A673 (cell line): ENCODE measurements at regions not wholly inside any gene's neighbourhood (a gene's known extent, or its start where the extent isn't known, plus 50 kb on each side); places are given as distances from the start of the nearest gene placed in this dataset.
A peak's percentile ranks its signal among the peaks of the same experiment; 100 is the strongest.

Experiments
- BruUV-seq: library from RNA; stranded (reverse); fragments of 400-500 nt; replicated peaks from 2 replicates; lab custom pipeline; 2021; lab: Mats Ljungman, UMichigan
- CTCF ChIA-PET: fragments of 300-600 bp; sonication (Branson Sonifier 250); formaldehyde crosslinking; loops from one replicate; lab custom pipeline; 2022; ENCODE audit warnings: antibody characterized with exemption; lab: Charles Lee
- POLR2A ChIA-PET: fragments of 300-600 bp; sonication (Branson Sonifier 250); formaldehyde crosslinking; loops from one replicate; lab custom pipeline; 2022; ENCODE audit warnings: antibody characterized with exemption; ENCODE audit not compliant: low non-redundant PET; lab: Charles Lee
- DNase-seq: peaks from one replicate; pipeline ENCODE4 v3.0.0-alpha.2; 2015; ENCODE audit warnings: low spot score
- H3K27ac ChIP-seq: fragments of 200-600 bp; sonication (generic); 2 replicates; pipeline ENCODE4 v1.5.1; 2016; ENCODE audit warnings: mixed run types, low read depth, mild to moderate bottlenecking, mixed read lengths, antibody characterized with exemption, low read length; ENCODE audit not compliant: poor library complexity, severe bottlenecking
- H3K27me3 ChIP-seq: fragments of 200-600 bp; sonication (generic); replicated peaks from 2 replicates; pipeline ENCODE4 v1.6.1; 2017; ENCODE audit warnings: mixed run types, low read depth, mild to moderate bottlenecking, mixed read lengths, antibody characterized with exemption, low read length; ENCODE audit not compliant: insufficient read depth, poor library complexity
- H3K36me3 ChIP-seq: fragments of 200-600 bp; sonication (generic); 2 replicates; pipeline ENCODE4 v1.6.1; 2016; ENCODE audit warnings: mixed run types, mild to moderate bottlenecking, mixed read lengths, antibody characterized with exemption, low read length; ENCODE audit not compliant: insufficient read depth, poor library complexity, severe bottlenecking
- H3K4me1 ChIP-seq: fragments of 200-600 bp; sonication (generic); 2 replicates; pipeline ENCODE4 v1.6.1; 2017; ENCODE audit warnings: mixed run types, mild to moderate bottlenecking, mixed read lengths, antibody characterized with exemption, low read length; ENCODE audit not compliant: insufficient read depth, poor library complexity, severe bottlenecking
- H3K4me3 ChIP-seq: fragments of 200-600 bp; sonication (generic); 2 replicates; pipeline ENCODE4 v1.5.1; 2016; ENCODE audit warnings: low read depth, mixed run types, mild to moderate bottlenecking, mixed read lengths, low read length; ENCODE audit not compliant: poor library complexity, severe bottlenecking
- H3K9me3 ChIP-seq: fragments of 200-600 bp; sonication (generic); 2 replicates; pipeline ENCODE4 v1.6.1; 2016; ENCODE audit warnings: mixed run types, low read depth, mild to moderate bottlenecking, mixed read lengths, antibody characterized with exemption, low read length; ENCODE audit not compliant: poor library complexity, severe bottlenecking
- EZH2 ChIP-seq: fragments of 200-600 bp; sonication (generic); IDR thresholded peaks from 2 replicates; pipeline ENCODE4 v1.6.1; 2017; ENCODE audit warnings: borderline replicate concordance, low read depth, mild to moderate bottlenecking, mixed read lengths, antibody characterized with exemption, low read length; ENCODE audit not compliant: poor library complexity, severe bottlenecking
- intact Hi-C: fragments of 100-400 bp; cut with micrococcal nuclease; formaldehyde crosslinking; loops from one replicate; pipeline ENCODE4 v1.10.0; 2022; ENCODE audit not compliant: unreplicated experiment
- TF ChIP-seq, protein P1 (sequence below): fragments of 300-800, 200-600 bp; sonication (generic); conservative IDR thresholded peaks from 2 replicates; pipeline ENCODE4 v1.5.1; 2017; ENCODE audit warnings: low read depth, mild to moderate bottlenecking, antibody characterized with exemption, low read length, moderate library complexity, mixed read lengths

DNA sequence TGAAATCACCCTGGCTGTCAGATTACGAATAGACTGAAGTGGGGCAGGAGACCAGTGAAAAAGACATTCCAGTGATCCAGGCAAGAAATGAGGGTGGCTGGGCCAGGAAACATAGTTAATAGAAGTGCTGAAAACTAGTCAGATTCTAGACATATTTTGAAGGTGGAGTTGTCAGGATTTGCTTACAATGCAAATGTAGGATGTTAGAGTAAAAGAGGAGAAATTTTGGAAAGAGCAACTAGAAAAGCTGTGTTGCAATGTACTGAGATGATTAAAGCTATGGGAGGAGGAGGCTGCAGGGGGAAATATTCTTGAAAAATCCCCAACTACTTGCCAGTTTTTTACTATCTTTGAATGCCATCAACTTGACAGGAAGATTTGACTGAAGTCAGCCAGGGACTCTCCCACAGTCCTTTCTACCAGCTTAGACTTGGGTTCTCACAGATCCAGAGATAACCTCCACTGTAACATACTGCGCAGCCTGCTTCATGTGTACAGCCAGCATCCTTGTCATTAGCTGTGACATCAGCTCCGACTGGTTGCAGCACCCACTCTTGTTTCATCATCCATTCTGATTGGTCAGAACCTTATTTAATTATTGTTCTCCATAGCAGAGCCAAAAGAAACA is 109.7 kb downstream of the TSEN15 start:
- no peaks in the 10 kb centered on the region for H3K36me3 ChIP-seq
- TF ChIP-seq, protein P1, sequence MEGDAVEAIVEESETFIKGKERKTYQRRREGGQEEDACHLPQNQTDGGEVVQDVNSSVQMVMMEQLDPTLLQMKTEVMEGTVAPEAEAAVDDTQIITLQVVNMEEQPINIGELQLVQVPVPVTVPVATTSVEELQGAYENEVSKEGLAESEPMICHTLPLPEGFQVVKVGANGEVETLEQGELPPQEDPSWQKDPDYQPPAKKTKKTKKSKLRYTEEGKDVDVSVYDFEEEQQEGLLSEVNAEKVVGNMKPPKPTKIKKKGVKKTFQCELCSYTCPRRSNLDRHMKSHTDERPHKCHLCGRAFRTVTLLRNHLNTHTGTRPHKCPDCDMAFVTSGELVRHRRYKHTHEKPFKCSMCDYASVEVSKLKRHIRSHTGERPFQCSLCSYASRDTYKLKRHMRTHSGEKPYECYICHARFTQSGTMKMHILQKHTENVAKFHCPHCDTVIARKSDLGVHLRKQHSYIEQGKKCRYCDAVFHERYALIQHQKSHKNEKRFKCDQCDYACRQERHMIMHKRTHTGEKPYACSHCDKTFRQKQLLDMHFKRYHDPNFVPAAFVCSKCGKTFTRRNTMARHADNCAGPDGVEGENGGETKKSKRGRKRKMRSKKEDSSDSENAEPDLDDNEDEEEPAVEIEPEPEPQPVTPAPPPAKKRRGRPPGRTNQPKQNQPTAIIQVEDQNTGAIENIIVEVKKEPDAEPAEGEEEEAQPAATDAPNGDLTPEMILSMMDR, result no peak
- no peak for TF ChIP-seq EZH2
- H3K4me1 ChIP-seq, result peaks cover 42% of the 10 kb centered on the region
- no peak overlapping the region for H3K27ac ChIP-seq
- intact Hi-C loops, result no loop called here
- DNase-seq, result peak; percentile 38
- no peak overlapping the region for H3K4me3 ChIP-seq
- ChIA-PET CTCF (no interaction called here), POLR2A (no interaction called here)
- H3K27me3 ChIP-seq, result no peaks in the 10 kb centered on the region
- peaks cover 4% of the 10 kb centered on the region for H3K9me3 ChIP-seq
- no TSS peak for BruUV-seq

DNA sequence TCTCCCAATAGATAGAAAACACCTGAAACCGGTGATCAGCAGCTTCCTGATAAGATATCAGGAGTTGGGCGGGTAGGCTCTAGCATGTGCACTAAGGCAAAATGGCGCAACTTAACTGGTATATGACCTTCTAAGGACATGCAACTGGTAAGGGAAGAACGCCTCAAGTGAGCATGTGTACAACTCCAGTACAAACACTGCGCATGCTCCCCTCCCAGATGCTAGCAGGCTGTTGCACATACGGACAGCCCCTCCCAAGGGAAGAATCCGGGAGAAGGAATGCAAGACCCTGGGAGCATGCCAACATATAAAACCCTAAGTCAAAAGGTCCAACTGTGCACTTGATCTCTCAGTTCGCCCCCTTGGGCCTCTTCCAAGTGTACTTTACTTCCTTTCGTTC is 110.8 kb downstream of the TSEN15 start:
- intact Hi-C loops, result no loop called here
- no peaks in the 10 kb centered on the region for H3K36me3 ChIP-seq
- ChIA-PET POLR2A (no interaction called here), CTCF (no interaction called here)
- H3K27me3 ChIP-seq, result no peaks in the 10 kb centered on the region
- DNase-seq, result no peak
- H3K9me3 ChIP-seq, result peaks cover 4% of the 10 kb centered on the region
- no TSS peak for BruUV-seq
- no peak overlapping the region for H3K4me3 ChIP-seq
- H3K27ac ChIP-seq, result no peak overlapping the region
- H3K4me1 ChIP-seq, result peaks cover 35% of the 10 kb centered on the region
- TF ChIP-seq, protein P1, result no peak
- TF ChIP-seq EZH2, result no peak

DNA sequence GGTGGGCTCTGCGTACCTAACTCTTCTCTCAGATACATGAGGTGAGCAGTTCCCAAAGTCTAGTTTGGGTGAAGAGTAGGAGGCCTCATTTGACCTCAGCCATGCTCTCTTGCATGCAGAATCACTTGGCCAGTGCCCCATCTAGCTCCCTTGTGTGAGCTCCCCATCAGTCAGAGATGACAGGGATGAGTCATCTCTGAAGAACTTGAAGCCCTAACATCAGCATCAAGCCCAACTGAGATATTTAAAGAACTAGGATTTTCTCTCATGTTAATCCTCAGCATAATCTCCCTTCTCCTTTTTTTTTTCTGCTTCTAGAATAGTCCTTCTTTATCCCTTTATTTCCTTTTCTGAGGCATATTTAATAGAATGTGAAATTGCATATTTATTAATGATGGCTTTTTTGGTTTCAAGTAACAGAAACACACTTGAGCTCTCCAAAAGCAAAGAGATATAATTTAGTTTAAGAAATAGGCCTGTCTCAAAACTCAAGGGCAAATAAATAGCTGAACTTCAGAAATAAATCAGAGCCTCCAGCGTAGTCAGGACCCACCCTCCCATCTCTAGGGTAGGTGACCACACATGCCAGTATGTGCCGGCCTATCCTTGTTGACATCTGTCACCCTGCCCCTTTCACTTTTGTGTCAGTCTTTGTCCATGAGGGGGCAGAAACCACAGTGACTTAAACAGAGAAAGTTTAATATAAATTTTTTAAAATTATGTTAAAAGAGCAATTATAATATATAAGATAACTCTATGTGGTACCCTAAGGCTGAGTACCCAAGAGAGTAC is 112.3 kb downstream of the TSEN15 start:
- no TSS peak for BruUV-seq
- peaks cover 20% of the 10 kb centered on the region for H3K4me1 ChIP-seq
- no peak overlapping the region for H3K4me3 ChIP-seq
- ChIA-PET CTCF (no interaction called here), POLR2A (no interaction called here)
- no peak overlapping the region for H3K27ac ChIP-seq
- peaks cover 4% of the 10 kb centered on the region for H3K9me3 ChIP-seq
- intact Hi-C loops, result no loop called here
- no peaks in the 10 kb centered on the region for H3K36me3 ChIP-seq
- no peak for TF ChIP-seq EZH2
- TF ChIP-seq, protein P1, result no peak
- DNase-seq, result peak; percentile 74
- H3K27me3 ChIP-seq, result no peaks in the 10 kb centered on the region
